Prostate gland (tissue), 2 donors: ENCODE measurements at regions not wholly inside any gene's neighbourhood (a gene's known extent, or its start where the extent isn't known, plus 50 kb on each side); places are given as distances from the start of the nearest gene placed in this dataset.

Experiments
- POLR2A ChIP-seq: fragments of 450-650 bp; IDR thresholded peaks from one replicate; pipeline ENCODE4 v1.6.1; 2016; ENCODE audit warnings: antibody characterized with exemption, mild to moderate bottlenecking
- POLR2AphosphoS5 ChIP-seq: sonication (generic); formaldehyde crosslinking; IDR thresholded peaks from one replicate; pipeline ENCODE4 v1.6.1; 2017; ENCODE audit warnings: antibody characterized with exemption
- TF ChIP-seq, protein P1 (sequence below), 4 experiments: fragments of 200-600 bp in 2 of 4; fragments of 450-650 bp in 2 of 4; sonication (generic) in 2 of 4; IDR thresholded peaks; 1 replicate in 3 of 4; 2 replicates in 1 of 4; pipeline ENCODE4 v1.5.1; 2016 to 2019; ENCODE audit warnings: antibody characterized with exemption in 4 of 4, mild to moderate bottlenecking in 2 of 4, moderate library complexity in 2 of 4

DNA sequence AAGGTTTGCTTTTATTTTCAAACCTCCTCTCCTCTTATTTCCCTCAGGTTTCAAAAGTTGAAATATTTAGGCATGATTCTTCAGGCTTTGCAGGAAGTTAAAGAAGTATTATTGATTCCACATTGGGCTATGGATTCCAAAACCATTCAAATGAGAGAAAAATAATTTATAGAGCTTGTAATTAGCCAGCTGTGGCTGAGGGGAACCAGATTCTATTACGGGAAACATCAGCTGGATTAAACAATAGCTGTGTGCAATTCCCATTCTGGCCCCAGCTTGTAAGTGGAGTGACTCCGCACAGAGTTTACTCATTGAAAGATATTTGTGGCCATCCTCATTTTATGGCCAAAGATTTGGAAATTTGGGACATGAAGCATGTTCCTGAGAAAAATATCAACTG is 77.0 kb upstream of the PHYHIPL start:
- TF ChIP-seq POLR2AphosphoS5 (no peak), POLR2A (no peak)
- TF ChIP-seq, protein P1, sequence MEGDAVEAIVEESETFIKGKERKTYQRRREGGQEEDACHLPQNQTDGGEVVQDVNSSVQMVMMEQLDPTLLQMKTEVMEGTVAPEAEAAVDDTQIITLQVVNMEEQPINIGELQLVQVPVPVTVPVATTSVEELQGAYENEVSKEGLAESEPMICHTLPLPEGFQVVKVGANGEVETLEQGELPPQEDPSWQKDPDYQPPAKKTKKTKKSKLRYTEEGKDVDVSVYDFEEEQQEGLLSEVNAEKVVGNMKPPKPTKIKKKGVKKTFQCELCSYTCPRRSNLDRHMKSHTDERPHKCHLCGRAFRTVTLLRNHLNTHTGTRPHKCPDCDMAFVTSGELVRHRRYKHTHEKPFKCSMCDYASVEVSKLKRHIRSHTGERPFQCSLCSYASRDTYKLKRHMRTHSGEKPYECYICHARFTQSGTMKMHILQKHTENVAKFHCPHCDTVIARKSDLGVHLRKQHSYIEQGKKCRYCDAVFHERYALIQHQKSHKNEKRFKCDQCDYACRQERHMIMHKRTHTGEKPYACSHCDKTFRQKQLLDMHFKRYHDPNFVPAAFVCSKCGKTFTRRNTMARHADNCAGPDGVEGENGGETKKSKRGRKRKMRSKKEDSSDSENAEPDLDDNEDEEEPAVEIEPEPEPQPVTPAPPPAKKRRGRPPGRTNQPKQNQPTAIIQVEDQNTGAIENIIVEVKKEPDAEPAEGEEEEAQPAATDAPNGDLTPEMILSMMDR (IDR thresholded peaks at IDR 0.05), result no peak
